ENCODE measurements at regions not wholly inside any gene's neighbourhood (a gene's known extent, or its start where the extent isn't known, plus 50 kb on each side); places are given as distances from the start of the nearest gene placed in this dataset.
A peak's percentile ranks its signal among the peaks of the same experiment; 100 is the strongest.

DNA sequence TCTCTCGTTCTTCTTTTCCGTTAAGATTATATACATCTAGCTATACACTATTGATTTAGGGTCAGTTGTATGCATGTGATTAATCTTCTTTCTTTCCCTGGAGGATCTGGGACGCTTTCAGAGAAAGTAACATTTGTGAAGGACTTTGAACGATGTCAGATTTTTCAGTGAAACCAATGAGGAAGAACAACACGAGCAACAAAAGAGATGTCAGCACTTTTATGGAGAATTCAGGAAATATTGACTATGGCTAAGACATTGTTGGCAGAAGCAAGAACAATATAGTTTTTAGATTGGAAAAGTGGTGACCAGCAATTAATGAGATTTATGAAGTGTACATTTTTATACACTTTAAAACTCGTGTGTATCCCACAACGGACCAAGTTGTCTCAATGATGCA lies 355.5 kb downstream of the TGFB2 start:
- no peak overlapping the region for H3K27ac Mint-ChIP-seq (ENCODE audit: unreplicated experiment)
- no peaks in the 10 kb centered on the region for H3K36me3 Mint-ChIP-seq (ENCODE audit: unreplicated experiment)
- DNase-seq (ENCODE audit: extremely low spot score, unreplicated experiment), result no peak
- H3K27me3 Mint-ChIP-seq (ENCODE audit: unreplicated experiment), result no peaks in the 10 kb centered on the region
- H3K9me3 Mint-ChIP-seq (ENCODE audit: unreplicated experiment), result no peaks in the 10 kb centered on the region
- H3K4me1 Mint-ChIP-seq (ENCODE audit: unreplicated experiment), result peaks cover 30% of the 10 kb centered on the region
- H3K4me3 Mint-ChIP-seq (ENCODE audit: unreplicated experiment), result no peak overlapping the region
- TF ChIP-seq, protein P1, sequence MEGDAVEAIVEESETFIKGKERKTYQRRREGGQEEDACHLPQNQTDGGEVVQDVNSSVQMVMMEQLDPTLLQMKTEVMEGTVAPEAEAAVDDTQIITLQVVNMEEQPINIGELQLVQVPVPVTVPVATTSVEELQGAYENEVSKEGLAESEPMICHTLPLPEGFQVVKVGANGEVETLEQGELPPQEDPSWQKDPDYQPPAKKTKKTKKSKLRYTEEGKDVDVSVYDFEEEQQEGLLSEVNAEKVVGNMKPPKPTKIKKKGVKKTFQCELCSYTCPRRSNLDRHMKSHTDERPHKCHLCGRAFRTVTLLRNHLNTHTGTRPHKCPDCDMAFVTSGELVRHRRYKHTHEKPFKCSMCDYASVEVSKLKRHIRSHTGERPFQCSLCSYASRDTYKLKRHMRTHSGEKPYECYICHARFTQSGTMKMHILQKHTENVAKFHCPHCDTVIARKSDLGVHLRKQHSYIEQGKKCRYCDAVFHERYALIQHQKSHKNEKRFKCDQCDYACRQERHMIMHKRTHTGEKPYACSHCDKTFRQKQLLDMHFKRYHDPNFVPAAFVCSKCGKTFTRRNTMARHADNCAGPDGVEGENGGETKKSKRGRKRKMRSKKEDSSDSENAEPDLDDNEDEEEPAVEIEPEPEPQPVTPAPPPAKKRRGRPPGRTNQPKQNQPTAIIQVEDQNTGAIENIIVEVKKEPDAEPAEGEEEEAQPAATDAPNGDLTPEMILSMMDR (IDR thresholded peaks at IDR 0.05), result no peak

- Mint-ChIP-seq H3K4me3 (ENCODE audit: unreplicated experiment) (no peak overlapping the region), H3K4me1 (ENCODE audit: unreplicated experiment) (peaks cover 34% of the 10 kb centered on the region), H3K27me3 (ENCODE audit: unreplicated experiment) (no peaks in the 10 kb centered on the region), H3K9me3 (ENCODE audit: unreplicated experiment) (no peaks in the 10 kb centered on the region), H3K36me3 (ENCODE audit: unreplicated experiment) (no peaks in the 10 kb centered on the region), H3K27ac (ENCODE audit: unreplicated experiment) (no peak overlapping the region)
- DNase-seq (ENCODE audit: extremely low spot score, unreplicated experiment), result no peak
- TF ChIP-seq, protein P1 (IDR thresholded peaks at IDR 0.05), result no peak
These were observed 356.0 kb downstream of the TGFB2 start for GRCh38 chr1:218701131-218701530.

GRCh38 chr1:218702775-218703174 lies 357.6 kb downstream of the TGFB2 start:
- no peaks in the 10 kb centered on the region for H3K27me3 Mint-ChIP-seq (ENCODE audit: unreplicated experiment)
- H3K9me3 Mint-ChIP-seq (ENCODE audit: unreplicated experiment), result no peaks in the 10 kb centered on the region
- no peak overlapping the region for H3K27ac Mint-ChIP-seq (ENCODE audit: unreplicated experiment)
- no peaks in the 10 kb centered on the region for H3K36me3 Mint-ChIP-seq (ENCODE audit: unreplicated experiment)
- H3K4me1 Mint-ChIP-seq (ENCODE audit: unreplicated experiment), result peaks cover 41% of the 10 kb centered on the region
- DNase-seq (ENCODE audit: extremely low spot score, unreplicated experiment), result no peak
- no peak overlapping the region for H3K4me3 Mint-ChIP-seq (ENCODE audit: unreplicated experiment)
- TF ChIP-seq, protein P1 (IDR thresholded peaks at IDR 0.05), result no peak

DNA sequence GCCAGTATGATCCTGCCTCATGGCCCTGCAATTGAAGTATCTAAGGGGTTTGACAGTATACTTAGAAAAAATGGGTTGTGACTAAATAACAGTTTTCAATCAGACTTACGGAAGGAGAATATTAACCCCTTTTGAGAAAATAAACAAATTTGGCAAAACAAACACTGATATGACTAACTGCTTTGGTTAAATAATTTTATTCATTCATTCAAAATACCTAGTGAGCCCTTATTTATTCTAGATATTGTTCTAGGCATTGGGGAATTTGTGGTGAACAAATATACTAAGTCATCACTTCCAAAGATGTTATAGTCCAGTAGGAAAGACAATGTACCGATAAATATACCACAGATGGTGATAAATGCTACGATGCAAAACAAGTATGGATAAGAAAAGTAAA lies 358.7 kb downstream of the TGFB2 start:
- H3K36me3 Mint-ChIP-seq (ENCODE audit: unreplicated experiment), result no peaks in the 10 kb centered on the region
- peaks cover 39% of the 10 kb centered on the region for H3K4me1 Mint-ChIP-seq (ENCODE audit: unreplicated experiment)
- TF ChIP-seq, protein P1 (IDR thresholded peaks at IDR 0.05), result no peak
- no peak overlapping the region for H3K27ac Mint-ChIP-seq (ENCODE audit: unreplicated experiment)
- H3K4me3 Mint-ChIP-seq (ENCODE audit: unreplicated experiment), result no peak overlapping the region
- DNase-seq (ENCODE audit: extremely low spot score, unreplicated experiment), result no peak
- no peaks in the 10 kb centered on the region for H3K27me3 Mint-ChIP-seq (ENCODE audit: unreplicated experiment)
- H3K9me3 Mint-ChIP-seq (ENCODE audit: unreplicated experiment), result no peaks in the 10 kb centered on the region

DNA sequence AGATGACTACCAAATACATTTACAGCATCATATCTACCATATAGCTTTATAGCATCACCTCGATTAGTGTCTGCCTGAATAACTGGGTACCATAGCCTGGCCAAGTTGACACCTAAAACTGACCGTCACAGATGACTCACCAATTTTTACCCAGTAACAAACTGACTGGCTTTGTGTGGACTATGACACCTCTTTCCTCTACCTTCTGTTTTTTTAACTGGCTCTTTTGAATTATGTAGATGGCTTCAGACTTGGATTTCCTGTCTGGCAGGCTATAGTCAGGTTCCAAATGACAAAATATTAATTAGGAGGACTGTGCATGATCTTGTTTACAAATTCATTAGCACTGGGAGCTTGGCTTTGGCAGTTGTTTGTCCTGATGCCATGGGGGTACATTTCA lies 360.3 kb downstream of the TGFB2 start:
- no peak overlapping the region for H3K4me3 Mint-ChIP-seq (ENCODE audit: unreplicated experiment)
- no peaks in the 10 kb centered on the region for H3K9me3 Mint-ChIP-seq (ENCODE audit: unreplicated experiment)
- no peaks in the 10 kb centered on the region for H3K36me3 Mint-ChIP-seq (ENCODE audit: unreplicated experiment)
- TF ChIP-seq, protein P1 (IDR thresholded peaks at IDR 0.05), result no peak
- H3K27ac Mint-ChIP-seq (ENCODE audit: unreplicated experiment), result peak overlapping the region; percentile 76
- H3K27me3 Mint-ChIP-seq (ENCODE audit: unreplicated experiment), result no peaks in the 10 kb centered on the region
- peaks cover 24% of the 10 kb centered on the region for H3K4me1 Mint-ChIP-seq (ENCODE audit: unreplicated experiment)
- no peak for DNase-seq (ENCODE audit: extremely low spot score, unreplicated experiment)

All from osteocyte (in vitro differentiated cells).